ENCODE measurements at regions not wholly inside any gene's neighbourhood (a gene's known extent, or its start where the extent isn't known, plus 50 kb on each side); places are given as distances from the start of the nearest gene placed in this dataset.

DNA sequence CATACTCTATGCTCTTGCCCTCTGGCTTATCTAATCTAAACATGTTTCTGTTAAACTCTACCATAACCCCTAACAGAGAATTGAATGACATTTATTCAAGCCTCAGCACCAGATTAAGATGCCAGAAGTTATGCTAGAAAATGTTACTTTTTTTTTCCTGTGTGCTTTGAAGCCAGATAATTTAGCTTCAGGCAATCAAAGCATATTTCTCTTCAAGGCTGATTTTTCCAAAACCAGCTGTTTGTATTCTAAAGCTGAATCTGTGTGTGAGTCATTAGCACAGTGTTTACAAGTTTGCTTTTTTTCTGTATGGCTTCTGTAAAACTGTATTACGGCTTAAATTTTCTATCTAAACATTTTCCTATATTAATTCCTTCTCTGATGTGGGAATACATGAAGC, 326.1 kb downstream of the FSCB start:
- no peak for ATAC-seq
- H3K9me3 ChIP-seq = peaks cover 0 to 6% (median 0%) of the 10 kb centered on the region in 3 donors
- no peaks in the 10 kb centered on the region for H3K36me3 ChIP-seq
- no peak overlapping the region for H3K4me3 ChIP-seq
- WGBS, 2 donors (ENCODE audit: low coverage in 1 of 2) = 26 to 44% methylated on average over 1 of the region's 1 CpG
- TF ChIP-seq, protein P1, sequence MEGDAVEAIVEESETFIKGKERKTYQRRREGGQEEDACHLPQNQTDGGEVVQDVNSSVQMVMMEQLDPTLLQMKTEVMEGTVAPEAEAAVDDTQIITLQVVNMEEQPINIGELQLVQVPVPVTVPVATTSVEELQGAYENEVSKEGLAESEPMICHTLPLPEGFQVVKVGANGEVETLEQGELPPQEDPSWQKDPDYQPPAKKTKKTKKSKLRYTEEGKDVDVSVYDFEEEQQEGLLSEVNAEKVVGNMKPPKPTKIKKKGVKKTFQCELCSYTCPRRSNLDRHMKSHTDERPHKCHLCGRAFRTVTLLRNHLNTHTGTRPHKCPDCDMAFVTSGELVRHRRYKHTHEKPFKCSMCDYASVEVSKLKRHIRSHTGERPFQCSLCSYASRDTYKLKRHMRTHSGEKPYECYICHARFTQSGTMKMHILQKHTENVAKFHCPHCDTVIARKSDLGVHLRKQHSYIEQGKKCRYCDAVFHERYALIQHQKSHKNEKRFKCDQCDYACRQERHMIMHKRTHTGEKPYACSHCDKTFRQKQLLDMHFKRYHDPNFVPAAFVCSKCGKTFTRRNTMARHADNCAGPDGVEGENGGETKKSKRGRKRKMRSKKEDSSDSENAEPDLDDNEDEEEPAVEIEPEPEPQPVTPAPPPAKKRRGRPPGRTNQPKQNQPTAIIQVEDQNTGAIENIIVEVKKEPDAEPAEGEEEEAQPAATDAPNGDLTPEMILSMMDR (IDR thresholded peaks at IDR 0.05) = no peak
- TF ChIP-seq POLR2AphosphoS5 (IDR thresholded peaks at IDR 0.05) (no peak), EP300 (IDR thresholded peaks at IDR 0.05) (no peak), POLR2A (IDR thresholded peaks at IDR 0.05) (no peak)
- no peak overlapping the region for H3K27ac ChIP-seq
- H3K27me3 ChIP-seq = no peaks in the 10 kb centered on the region
- no peaks in the 10 kb centered on the region for H3K4me1 ChIP-seq

DNA sequence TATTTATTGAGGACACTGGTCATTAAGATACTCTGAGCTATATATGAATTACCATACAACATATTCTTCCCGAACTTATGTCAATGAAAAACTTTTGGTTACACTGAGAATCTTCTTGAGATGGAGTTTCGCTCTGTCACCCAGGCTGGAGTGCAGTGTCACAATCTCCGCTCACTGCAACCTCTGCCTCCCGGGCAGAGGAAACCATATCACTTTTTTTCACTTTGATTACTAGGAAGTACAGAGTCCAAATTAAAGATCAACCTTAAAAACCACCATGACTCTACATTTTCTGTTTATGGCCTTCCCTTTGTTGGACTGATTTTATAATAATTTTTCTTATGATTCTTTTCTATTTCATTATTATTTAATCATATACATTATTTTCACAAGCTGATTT, 336.5 kb downstream of the FSCB start:
- Histone ChIP-seq H3K27ac (no peak overlapping the region), H3K27me3 (no peaks in the 10 kb centered on the region), H3K4me1 (no peaks in the 10 kb centered on the region), H3K36me3 (no peaks in the 10 kb centered on the region), H3K4me3 (no peak overlapping the region), H3K9me3 (no peaks in the 10 kb centered on the region)
- TF ChIP-seq POLR2AphosphoS5 (IDR thresholded peaks at IDR 0.05) = no peak
- TF ChIP-seq POLR2A (IDR thresholded peaks at IDR 0.05) = no peak
- TF ChIP-seq, protein P1 (IDR thresholded peaks at IDR 0.05) = no peak
- TF ChIP-seq EP300 (IDR thresholded peaks at IDR 0.05) = no peak
- 76 to 84% methylated on average over 4 of the region's 4 CpGs for WGBS, 2 donors (ENCODE audit: low coverage in 1 of 2)
- no peak for ATAC-seq

DNA sequence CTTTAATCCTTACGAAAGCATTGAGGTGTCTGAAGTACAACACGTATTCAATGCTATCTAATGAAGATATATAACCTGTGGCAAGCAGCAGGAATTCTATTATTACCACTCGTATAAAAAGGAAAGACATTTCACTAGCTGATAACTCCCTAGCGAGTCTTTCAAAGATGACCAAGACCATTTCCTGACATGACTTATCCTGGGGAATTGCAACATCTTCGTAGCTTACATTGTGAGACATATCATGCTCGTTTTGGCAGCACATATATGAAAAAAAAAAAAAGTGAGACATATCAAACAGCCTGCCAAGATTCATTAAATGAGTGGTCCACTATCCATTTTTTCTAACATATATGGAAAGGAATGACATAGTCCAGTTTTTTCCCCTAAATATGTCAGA, 337.0 kb downstream of the FSCB start:
- H3K4me1 ChIP-seq = no peaks in the 10 kb centered on the region
- no peaks in the 10 kb centered on the region for H3K36me3 ChIP-seq
- 26 to 64% methylated on average over 5 to 6 of the region's 6 CpGs for WGBS, 2 donors (ENCODE audit: low coverage in 1 of 2)
- TF ChIP-seq EP300 (IDR thresholded peaks at IDR 0.05) (no peak), POLR2A (IDR thresholded peaks at IDR 0.05) (no peak), POLR2AphosphoS5 (IDR thresholded peaks at IDR 0.05) (no peak)
- TF ChIP-seq, protein P1 (IDR thresholded peaks at IDR 0.05) = no peak
- H3K27me3 ChIP-seq = no peaks in the 10 kb centered on the region
- H3K4me3 ChIP-seq = no peak overlapping the region
- no peak overlapping the region for H3K27ac ChIP-seq
- no peak for ATAC-seq
- H3K9me3 ChIP-seq = no peaks in the 10 kb centered on the region

DNA sequence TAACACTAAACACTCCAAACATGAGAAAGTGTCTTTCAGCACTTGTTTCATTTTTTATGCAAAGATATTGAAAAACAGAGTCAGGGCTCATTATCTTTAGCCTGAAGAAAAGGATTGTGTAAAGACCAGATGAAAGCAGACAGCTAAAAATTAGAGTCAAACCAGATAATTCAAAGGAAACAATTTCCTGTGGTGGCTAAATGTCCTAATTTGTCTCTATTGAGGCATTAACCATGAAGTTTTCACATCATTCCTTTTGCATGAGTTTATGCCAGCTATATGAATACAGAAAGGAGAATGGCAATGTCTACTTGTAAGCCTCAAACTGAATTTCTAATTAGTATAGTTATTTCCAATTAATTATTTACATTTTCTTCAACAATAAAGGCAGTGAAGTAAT, 338.5 kb downstream of the FSCB start:
- Histone ChIP-seq H3K27ac (no peak overlapping the region), H3K27me3 (no peaks in the 10 kb centered on the region), H3K36me3 (no peaks in the 10 kb centered on the region), H3K4me1 (no peaks in the 10 kb centered on the region), H3K4me3 (no peak overlapping the region), H3K9me3 (no peaks in the 10 kb centered on the region)
- no peak for ATAC-seq
- TF ChIP-seq POLR2AphosphoS5 (IDR thresholded peaks at IDR 0.05) (no peak), POLR2A (IDR thresholded peaks at IDR 0.05) (no peak), EP300 (IDR thresholded peaks at IDR 0.05) (no peak)
- TF ChIP-seq, protein P1 (IDR thresholded peaks at IDR 0.05) = no peak

DNA sequence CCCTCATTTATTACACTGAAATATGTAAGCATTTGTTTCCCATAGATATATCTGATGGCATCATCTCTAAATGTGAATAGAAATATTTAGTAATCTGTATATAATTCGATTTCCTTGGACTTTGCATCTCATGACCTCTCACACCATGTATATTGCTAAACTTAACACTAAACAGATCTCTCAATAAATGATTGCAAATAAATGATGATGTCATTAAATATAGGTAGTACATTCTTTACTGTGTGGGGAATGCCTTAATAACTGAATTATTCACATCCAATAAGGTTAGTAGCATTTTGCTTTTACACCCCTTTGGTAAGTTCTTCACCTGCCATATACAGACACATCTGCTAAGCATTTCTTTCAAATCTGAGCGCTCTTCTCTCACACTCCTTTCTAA, 340.5 kb downstream of the FSCB start:
- Histone ChIP-seq H3K27me3 (no peaks in the 10 kb centered on the region), H3K36me3 (no peaks in the 10 kb centered on the region), H3K9me3 (no peaks in the 10 kb centered on the region), H3K4me1 (no peaks in the 10 kb centered on the region), H3K4me3 (no peak overlapping the region), H3K27ac (no peak overlapping the region)
- ATAC-seq = no peak
- 29 to 93% methylated on average over 1 to 2 of the region's 2 CpGs for WGBS, 2 donors (ENCODE audit: low coverage in 1 of 2)
- TF ChIP-seq EP300 (IDR thresholded peaks at IDR 0.05) (no peak), POLR2A (IDR thresholded peaks at IDR 0.05) (no peak), POLR2AphosphoS5 (IDR thresholded peaks at IDR 0.05) (no peak)
- TF ChIP-seq, protein P1 (IDR thresholded peaks at IDR 0.05) = no peak

Measured in gastroesophageal sphincter (tissue), 4 donors.